ENCODE measurements at regions not wholly inside any gene's neighbourhood (a gene's known extent, or its start where the extent isn't known, plus 50 kb on each side); places are given as distances from the start of the nearest gene placed in this dataset.
A peak's percentile ranks its signal among the peaks of the same experiment; 100 is the strongest.

GRCh38 chr12:42979746-42980145, 390.2 kb upstream of the PRICKLE1 start:
- Histone ChIP-seq H3K4me3 (ENCODE audit: control insufficient read depth in 2 of 3, extremely low read depth in 1 of 3, insufficient read depth in 2 of 3, low read depth in 1 of 3, low read length in 3 of 3) (no peak overlapping the region), H3K79me2 (ENCODE audit: control insufficient read depth, insufficient read depth, low read length) (no peaks in the 10 kb centered on the region), H3K9me3 (ENCODE audit: control insufficient read depth, low read depth, low read length) (no peaks in the 10 kb centered on the region), H3K4me2 (ENCODE audit: control insufficient read depth, extremely low read depth, insufficient read depth, low read depth, low read length) (no peak overlapping the region), H2AFZ (ENCODE audit: control insufficient read depth, low read length) (no peak overlapping the region), H3K27me3 (ENCODE audit: control insufficient read depth, extremely low read depth, insufficient read depth, low read length) (no peaks in the 10 kb centered on the region), H3K9ac (ENCODE audit: control insufficient read depth, extremely low read depth, insufficient read depth, low read length) (no peak overlapping the region), H3K36me3 (ENCODE audit: control insufficient read depth in 2 of 2, extremely low read depth in 1 of 2, insufficient read depth in 2 of 2, low read length in 2 of 2) (no peaks in the 10 kb centered on the region), H4K20me1 (ENCODE audit: control insufficient read depth, extremely low read depth, insufficient read depth, low read length) (no peaks in the 10 kb centered on the region), H3K4me1 (ENCODE audit: control insufficient read depth, extremely low read depth, insufficient read depth, low read length) (no peaks in the 10 kb centered on the region), H3K27ac (ENCODE audit: control insufficient read depth, insufficient read depth, low read length) (no peak overlapping the region), H3K9me1 (ENCODE audit: control insufficient read depth, extremely low read depth, insufficient read depth, low read length) (no peaks in the 10 kb centered on the region)
- dilution Hi-C loops (cut with MboI; ENCODE audit: extremely low pct_ligation_motif_present, low sequenced_read_pairs): no loop called here
- no peak for DNase-seq (ENCODE audit: low read depth, low spot score)
- no peak for FAIRE-seq
- no peak for TF ChIP-seq EZH2 (IDR thresholded peaks at IDR 0.05; ENCODE audit: low read length)
- TF ChIP-seq, protein P1, sequence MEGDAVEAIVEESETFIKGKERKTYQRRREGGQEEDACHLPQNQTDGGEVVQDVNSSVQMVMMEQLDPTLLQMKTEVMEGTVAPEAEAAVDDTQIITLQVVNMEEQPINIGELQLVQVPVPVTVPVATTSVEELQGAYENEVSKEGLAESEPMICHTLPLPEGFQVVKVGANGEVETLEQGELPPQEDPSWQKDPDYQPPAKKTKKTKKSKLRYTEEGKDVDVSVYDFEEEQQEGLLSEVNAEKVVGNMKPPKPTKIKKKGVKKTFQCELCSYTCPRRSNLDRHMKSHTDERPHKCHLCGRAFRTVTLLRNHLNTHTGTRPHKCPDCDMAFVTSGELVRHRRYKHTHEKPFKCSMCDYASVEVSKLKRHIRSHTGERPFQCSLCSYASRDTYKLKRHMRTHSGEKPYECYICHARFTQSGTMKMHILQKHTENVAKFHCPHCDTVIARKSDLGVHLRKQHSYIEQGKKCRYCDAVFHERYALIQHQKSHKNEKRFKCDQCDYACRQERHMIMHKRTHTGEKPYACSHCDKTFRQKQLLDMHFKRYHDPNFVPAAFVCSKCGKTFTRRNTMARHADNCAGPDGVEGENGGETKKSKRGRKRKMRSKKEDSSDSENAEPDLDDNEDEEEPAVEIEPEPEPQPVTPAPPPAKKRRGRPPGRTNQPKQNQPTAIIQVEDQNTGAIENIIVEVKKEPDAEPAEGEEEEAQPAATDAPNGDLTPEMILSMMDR (optimal IDR thresholded peaks at IDR 0.05 in 1 of 3, IDR thresholded peaks at IDR 0.05 in 1 of 3, conservative IDR thresholded peaks at IDR 0.05 in 1 of 3; ENCODE audit: extremely low read depth in 1 of 3, insufficient read depth in 2 of 3, low read length in 3 of 3): no peak

GRCh38 chr12:42978708-42979107, 389.2 kb upstream of the PRICKLE1 start:
- FAIRE-seq: peak; percentile 5
- H3K27ac ChIP-seq (ENCODE audit: control insufficient read depth, insufficient read depth, low read length): no peak overlapping the region
- dilution Hi-C loops (cut with MboI; ENCODE audit: extremely low pct_ligation_motif_present, low sequenced_read_pairs): no loop called here
- H3K36me3 ChIP-seq (ENCODE audit: control insufficient read depth in 2 of 2, extremely low read depth in 1 of 2, insufficient read depth in 2 of 2, low read length in 2 of 2): no peaks in the 10 kb centered on the region
- no peak overlapping the region for H2AFZ ChIP-seq (ENCODE audit: control insufficient read depth, low read length)
- no peak for TF ChIP-seq EZH2 (IDR thresholded peaks at IDR 0.05; ENCODE audit: low read length)
- TF ChIP-seq, protein P1 (optimal IDR thresholded peaks at IDR 0.05 in 1 of 3, IDR thresholded peaks at IDR 0.05 in 1 of 3, conservative IDR thresholded peaks at IDR 0.05 in 1 of 3; ENCODE audit: extremely low read depth in 1 of 3, insufficient read depth in 2 of 3, low read length in 3 of 3): no peak
- H3K4me2 ChIP-seq (ENCODE audit: control insufficient read depth, extremely low read depth, insufficient read depth, low read depth, low read length): no peak overlapping the region
- no peaks in the 10 kb centered on the region for H3K9me1 ChIP-seq (ENCODE audit: control insufficient read depth, extremely low read depth, insufficient read depth, low read length)
- H3K9me3 ChIP-seq (ENCODE audit: control insufficient read depth, low read depth, low read length): no peaks in the 10 kb centered on the region
- DNase-seq (ENCODE audit: low read depth, low spot score): no peak
- no peaks in the 10 kb centered on the region for H3K79me2 ChIP-seq (ENCODE audit: control insufficient read depth, insufficient read depth, low read length)
- H3K4me1 ChIP-seq (ENCODE audit: control insufficient read depth, extremely low read depth, insufficient read depth, low read length): no peaks in the 10 kb centered on the region
- no peaks in the 10 kb centered on the region for H4K20me1 ChIP-seq (ENCODE audit: control insufficient read depth, extremely low read depth, insufficient read depth, low read length)
- H3K4me3 ChIP-seq (ENCODE audit: control insufficient read depth in 2 of 3, extremely low read depth in 1 of 3, insufficient read depth in 2 of 3, low read depth in 1 of 3, low read length in 3 of 3): no peak overlapping the region
- H3K9ac ChIP-seq (ENCODE audit: control insufficient read depth, extremely low read depth, insufficient read depth, low read length): no peak overlapping the region
- no peaks in the 10 kb centered on the region for H3K27me3 ChIP-seq (ENCODE audit: control insufficient read depth, extremely low read depth, insufficient read depth, low read length)

All from keratinocyte (primary cell).